ENCODE measurements at regions not wholly inside any gene's neighbourhood (a gene's known extent, or its start where the extent isn't known, plus 50 kb on each side); places are given as distances from the start of the nearest gene placed in this dataset.

- no peak for DNase-seq
Measured at GRCh38 chr20:58138395-58138794, 90.1 kb downstream of the ANKRD60 start.

- no peak for DNase-seq
Measured at GRCh38 chr20:58137651-58138265, 90.7 kb downstream of the ANKRD60 start.

GRCh38 chr20:58137236-58137635 lies 91.2 kb downstream of the ANKRD60 start:
- DNase-seq: no peak

GRCh38 chr20:58136149-58136484 lies 92.3 kb downstream of the ANKRD60 start:
- no peak for DNase-seq

- no peak for DNase-seq
Measured at GRCh38 chr20:58135441-58136148, 92.9 kb downstream of the ANKRD60 start.

- DNase-seq: no peak
Measured at GRCh38 chr20:58133020-58133808, 95.2 kb downstream of the ANKRD60 start.

- DNase-seq: no peak
Measured at GRCh38 chr20:58131551-58132142, 96.8 kb downstream of the ANKRD60 start.

GRCh38 chr20:58131151-58131550 lies 97.3 kb downstream of the ANKRD60 start:
- no peak for DNase-seq

- DNase-seq: no peak
Measured at GRCh38 chr20:58130581-58130980, 97.9 kb downstream of the ANKRD60 start.

GRCh38 chr20:58130156-58130555 lies 98.3 kb downstream of the ANKRD60 start:
- DNase-seq: no peak

GRCh38 chr20:58129721-58130151 lies 98.7 kb downstream of the ANKRD60 start:
- no peak for DNase-seq

- no peak for DNase-seq
Measured at GRCh38 chr20:58128635-58129625, 99.5 kb downstream of the ANKRD60 start.

- DNase-seq: no peak
Measured at GRCh38 chr20:58127701-58128111, 100.7 kb downstream of the ANKRD60 start.

GRCh38 chr20:58125726-58126125 lies 102.7 kb downstream of the ANKRD60 start:
- no peak for DNase-seq

- DNase-seq: no peak
Measured at GRCh38 chr20:58117944-58118343, 110.5 kb downstream of the ANKRD60 start.

- no peak for DNase-seq
Measured at GRCh38 chr20:58116505-58116904, 111.9 kb downstream of the ANKRD60 start.

- DNase-seq: no peak
Measured at GRCh38 chr20:58113716-58114115, 114.7 kb downstream of the ANKRD60 start.

- no peak for DNase-seq
Measured at GRCh38 chr20:58112017-58112781, 116.3 kb downstream of the ANKRD60 start.

GRCh38 chr20:58111310-58112016 lies 117.0 kb downstream of the ANKRD60 start:
- no peak for DNase-seq

GRCh38 chr20:58109918-58110635 lies 118.4 kb downstream of the ANKRD60 start:
- DNase-seq: no peak
